Gastroesophageal sphincter (tissue), 4 donors: ENCODE measurements at regions not wholly inside any gene's neighbourhood (a gene's known extent, or its start where the extent isn't known, plus 50 kb on each side); places are given as distances from the start of the nearest gene placed in this dataset.

Experiments used
- ATAC-seq: fragments of 150-250 bp; one replicate; pipeline ENCODE4 v1.9.1; 2016; ENCODE audit warnings: mild to moderate bottlenecking, moderate library complexity
- H3K27ac ChIP-seq, 4 donors: fragments of 200-600 bp; sonication (generic) in 3 of 4; 1 replicate in 3 of 4; 2 replicates in 1 of 4; pipeline ENCODE4 v1.5.1; 2016 to 2019
- H3K27me3 ChIP-seq: fragments of 200-600 bp; sonication (generic); one replicate; pipeline ENCODE4 v1.5.1; 2019
- H3K36me3 ChIP-seq, 2 donors: fragments of 200-600 bp; sonication (generic); one replicate each; pipeline ENCODE4 v1.5.1; 2019; ENCODE audit warnings: control low read depth in 1 of 2
- H3K4me1 ChIP-seq, 3 donors: fragments of 200-600 bp; sonication (generic); 1 replicate in 2 of 3; 2 replicates in 1 of 3; pipeline ENCODE4 v1.5.1; 2016 to 2019; ENCODE audit warnings: control low read depth in 2 of 3
- H3K4me3 ChIP-seq, 2 donors: fragments of 200-600 bp; sonication (generic); one replicate each; pipeline ENCODE4 v1.5.1; 2019; ENCODE audit warnings: mild to moderate bottlenecking in 1 of 2, moderate library complexity in 1 of 2
- H3K9me3 ChIP-seq, 3 donors: fragments of 200-600 bp; sonication (generic); one replicate each; pipeline ENCODE4 v1.5.1; 2017 to 2019; ENCODE audit warnings: control low read depth in 2 of 3
- EP300 ChIP-seq: sonication (generic); formaldehyde crosslinking; IDR thresholded peaks from one replicate; pipeline ENCODE4 v1.6.1; 2017; ENCODE audit warnings: antibody characterized with exemption, mild to moderate bottlenecking
- POLR2A ChIP-seq, 2 donors: fragments of 450-650 bp; IDR thresholded peaks; one replicate each; pipeline ENCODE4 v1.6.1; 2017; ENCODE audit warnings: antibody characterized with exemption in 2 of 2, mild to moderate bottlenecking in 2 of 2, moderate library complexity in 1 of 2
- POLR2AphosphoS5 ChIP-seq: sonication (generic); formaldehyde crosslinking; IDR thresholded peaks from one replicate; pipeline ENCODE4 v1.6.1; 2017; ENCODE audit warnings: antibody characterized with exemption
- WGBS, 2 donors: methylation state at CpG; one replicate each; pipeline ENCODE4 v1.1.5; 2018; ENCODE audit warnings: low coverage in 1 of 2; 5-methylcytosine and 5-hydroxymethylcytosine counted together
- TF ChIP-seq, protein P1 (sequence below), 4 experiments: fragments of 200-600 bp in 2 of 4; fragments of 450-650 bp in 2 of 4; sonication (generic) in 1 of 4; IDR thresholded peaks; one replicate each; pipeline ENCODE4 v1.5.1; 2017 to 2019; ENCODE audit warnings: antibody characterized with exemption in 4 of 4, mild to moderate bottlenecking in 2 of 4, moderate library complexity in 2 of 4

DNA sequence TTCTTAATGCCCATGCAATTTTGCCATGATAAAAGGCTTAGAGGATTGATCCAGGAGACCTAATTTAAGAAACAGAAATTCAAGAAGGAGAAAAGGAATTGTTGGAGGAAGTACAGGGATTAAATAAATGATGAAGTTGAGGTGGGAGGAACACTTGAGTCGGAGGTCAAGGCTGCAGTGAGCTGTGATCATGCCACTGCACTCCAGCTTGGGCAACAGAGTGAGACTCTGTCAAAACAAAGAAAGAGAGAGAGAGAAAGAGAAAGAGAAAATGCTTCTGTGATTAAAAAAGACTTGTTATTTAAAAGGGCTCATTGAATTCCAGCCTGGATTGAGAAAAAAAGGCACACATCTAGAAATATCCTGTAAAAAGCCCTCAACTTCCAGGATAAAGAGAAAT is 123.2 kb downstream of the B3GNT2 start:
- H3K27me3 ChIP-seq = no peaks in the 10 kb centered on the region

DNA sequence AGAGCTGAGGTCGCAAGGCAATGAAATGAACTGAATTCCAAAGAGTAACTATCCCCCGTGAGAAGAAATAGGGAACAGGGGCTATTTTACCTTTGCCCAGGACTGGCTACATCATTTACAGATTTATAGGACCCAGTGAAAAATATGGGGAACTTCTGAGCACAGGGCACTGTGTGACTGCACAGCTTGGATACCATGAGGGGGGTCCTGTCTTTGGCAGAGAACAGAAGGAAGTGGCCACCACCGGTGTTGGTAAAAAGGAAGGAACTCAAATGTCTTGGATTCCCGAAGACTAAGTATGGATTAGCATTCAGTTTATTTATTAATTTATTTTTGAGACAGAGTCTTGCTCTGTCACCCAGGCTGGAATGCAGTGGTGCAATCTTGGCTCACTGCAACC is 119.6 kb downstream of the B3GNT2 start:
- 74 to 81% methylated on average over 4 of the region's 4 CpGs for WGBS, 2 donors
- TF ChIP-seq POLR2A (IDR thresholded peaks at IDR 0.05) (no peak), POLR2AphosphoS5 (no peak), EP300 (no peak)
- TF ChIP-seq, protein P1, sequence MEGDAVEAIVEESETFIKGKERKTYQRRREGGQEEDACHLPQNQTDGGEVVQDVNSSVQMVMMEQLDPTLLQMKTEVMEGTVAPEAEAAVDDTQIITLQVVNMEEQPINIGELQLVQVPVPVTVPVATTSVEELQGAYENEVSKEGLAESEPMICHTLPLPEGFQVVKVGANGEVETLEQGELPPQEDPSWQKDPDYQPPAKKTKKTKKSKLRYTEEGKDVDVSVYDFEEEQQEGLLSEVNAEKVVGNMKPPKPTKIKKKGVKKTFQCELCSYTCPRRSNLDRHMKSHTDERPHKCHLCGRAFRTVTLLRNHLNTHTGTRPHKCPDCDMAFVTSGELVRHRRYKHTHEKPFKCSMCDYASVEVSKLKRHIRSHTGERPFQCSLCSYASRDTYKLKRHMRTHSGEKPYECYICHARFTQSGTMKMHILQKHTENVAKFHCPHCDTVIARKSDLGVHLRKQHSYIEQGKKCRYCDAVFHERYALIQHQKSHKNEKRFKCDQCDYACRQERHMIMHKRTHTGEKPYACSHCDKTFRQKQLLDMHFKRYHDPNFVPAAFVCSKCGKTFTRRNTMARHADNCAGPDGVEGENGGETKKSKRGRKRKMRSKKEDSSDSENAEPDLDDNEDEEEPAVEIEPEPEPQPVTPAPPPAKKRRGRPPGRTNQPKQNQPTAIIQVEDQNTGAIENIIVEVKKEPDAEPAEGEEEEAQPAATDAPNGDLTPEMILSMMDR (IDR thresholded peaks at IDR 0.05) = no peak
- ATAC-seq = no peak
- no peaks in the 10 kb centered on the region for H3K36me3 ChIP-seq
- H3K4me3 ChIP-seq = no peak overlapping the region
- H3K27ac ChIP-seq = no peak overlapping the region
- no peaks in the 10 kb centered on the region for H3K9me3 ChIP-seq
- H3K27me3 ChIP-seq = no peaks in the 10 kb centered on the region
- H3K4me1 ChIP-seq = no peaks in the 10 kb centered on the region

More for the DNA sequence above, 123.2 kb downstream of the B3GNT2 start:
- Histone ChIP-seq H3K27ac (no peak overlapping the region), H3K4me1 (no peaks in the 10 kb centered on the region), H3K36me3 (no peaks in the 10 kb centered on the region), H3K9me3 (no peaks in the 10 kb centered on the region), H3K4me3 (no peak overlapping the region)
- no peak for ATAC-seq
- TF ChIP-seq, protein P1 (IDR thresholded peaks at IDR 0.05) = no peak
- no peak for TF ChIP-seq POLR2A (IDR thresholded peaks at IDR 0.05)
- TF ChIP-seq EP300 = no peak
- no peak for TF ChIP-seq POLR2AphosphoS5
- WGBS, 2 donors = 20% methylated on average over 1 of the region's 1 CpG; no CpG with 5 or more reads in 1 of the 2 donors

DNA sequence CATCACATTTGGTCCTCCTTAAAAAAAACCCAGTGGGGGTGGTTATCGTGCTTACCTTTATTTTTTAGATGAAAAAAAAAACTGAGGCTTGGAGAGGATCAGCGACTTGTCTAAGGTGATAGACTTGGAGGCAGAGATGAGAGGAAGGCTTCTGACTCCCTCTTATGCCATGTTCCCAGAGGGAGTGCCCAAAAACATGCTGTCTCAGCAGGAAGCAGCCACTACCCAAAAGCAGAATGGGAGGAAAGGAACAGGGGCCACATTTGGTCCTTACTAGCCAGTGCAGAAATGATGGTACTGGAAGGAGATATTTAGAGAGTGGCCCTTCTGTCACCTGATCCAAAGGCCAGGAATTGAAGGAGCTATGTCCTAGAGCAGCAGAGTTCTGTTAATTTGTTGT is 118.4 kb downstream of the B3GNT2 start:
- ATAC-seq = no peak
- no peaks in the 10 kb centered on the region for H3K27me3 ChIP-seq
- H3K27ac ChIP-seq = no peak overlapping the region
- H3K4me1 ChIP-seq = peaks cover 0 to 10% (median 0%) of the 10 kb centered on the region in 3 donors
- TF ChIP-seq POLR2AphosphoS5 = no peak
- TF ChIP-seq POLR2A (IDR thresholded peaks at IDR 0.05) = no peak
- TF ChIP-seq, protein P1 (IDR thresholded peaks at IDR 0.05) = no peak
- TF ChIP-seq EP300 = no peak
- H3K36me3 ChIP-seq = no peaks in the 10 kb centered on the region
- 80% methylated on average over 1 of the region's 2 CpGs; no CpG with 5 or more reads in 1 of the 2 donors for WGBS, 2 donors
- no peaks in the 10 kb centered on the region for H3K9me3 ChIP-seq
- H3K4me3 ChIP-seq = no peak overlapping the region

DNA sequence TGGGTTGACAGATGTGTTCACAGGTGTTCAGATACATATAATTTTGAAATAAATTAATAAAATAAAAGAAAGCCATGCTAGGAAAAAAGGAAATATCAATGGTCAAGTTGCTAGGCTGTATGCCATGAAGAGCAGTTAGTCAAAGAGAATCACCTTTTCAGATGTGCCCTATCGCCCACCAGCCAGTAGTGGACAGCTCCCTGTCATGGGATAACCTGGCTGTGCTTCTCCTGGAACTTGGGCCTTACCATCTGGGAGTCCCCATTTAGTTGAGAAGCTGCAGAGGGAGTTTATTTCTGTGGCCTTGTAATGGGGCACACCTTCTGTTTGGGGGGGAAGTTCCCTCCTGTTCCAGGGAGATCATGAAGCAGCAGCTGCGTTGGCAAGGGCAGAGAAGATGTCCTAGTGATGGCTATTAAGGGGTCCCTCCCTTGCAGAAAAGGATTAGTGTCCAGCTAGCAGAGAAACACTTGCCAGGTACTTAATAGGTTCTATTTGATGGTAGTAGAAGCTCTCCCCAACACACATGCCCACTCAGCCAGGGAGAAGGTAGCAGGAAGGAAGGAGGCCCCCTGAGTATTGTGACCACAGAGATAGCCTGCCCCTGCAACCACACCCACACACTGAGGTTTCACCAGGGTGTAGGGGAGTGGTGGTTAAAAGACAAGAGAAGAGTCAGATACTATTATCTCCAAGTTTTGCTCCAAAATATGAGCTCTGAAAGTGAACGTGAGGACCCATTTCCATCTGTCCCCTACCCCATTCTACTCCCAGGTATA is 117.7 kb downstream of the B3GNT2 start:
- TF ChIP-seq, protein P1 (IDR thresholded peaks at IDR 0.05) = no peak
- TF ChIP-seq POLR2AphosphoS5 (no peak), POLR2A (IDR thresholded peaks at IDR 0.05) (no peak), EP300 (no peak)
- H3K27ac ChIP-seq = no peak overlapping the region
- H3K36me3 ChIP-seq = no peaks in the 10 kb centered on the region
- H3K9me3 ChIP-seq = no peaks in the 10 kb centered on the region
- ATAC-seq = no peak
- 89 to 91% methylated on average over 1 to 3 of the region's 3 CpGs for WGBS, 2 donors
- H3K27me3 ChIP-seq = no peaks in the 10 kb centered on the region
- H3K4me3 ChIP-seq = no peak overlapping the region
- H3K4me1 ChIP-seq = peaks cover 0 to 13% (median 0%) of the 10 kb centered on the region in 3 donors

DNA sequence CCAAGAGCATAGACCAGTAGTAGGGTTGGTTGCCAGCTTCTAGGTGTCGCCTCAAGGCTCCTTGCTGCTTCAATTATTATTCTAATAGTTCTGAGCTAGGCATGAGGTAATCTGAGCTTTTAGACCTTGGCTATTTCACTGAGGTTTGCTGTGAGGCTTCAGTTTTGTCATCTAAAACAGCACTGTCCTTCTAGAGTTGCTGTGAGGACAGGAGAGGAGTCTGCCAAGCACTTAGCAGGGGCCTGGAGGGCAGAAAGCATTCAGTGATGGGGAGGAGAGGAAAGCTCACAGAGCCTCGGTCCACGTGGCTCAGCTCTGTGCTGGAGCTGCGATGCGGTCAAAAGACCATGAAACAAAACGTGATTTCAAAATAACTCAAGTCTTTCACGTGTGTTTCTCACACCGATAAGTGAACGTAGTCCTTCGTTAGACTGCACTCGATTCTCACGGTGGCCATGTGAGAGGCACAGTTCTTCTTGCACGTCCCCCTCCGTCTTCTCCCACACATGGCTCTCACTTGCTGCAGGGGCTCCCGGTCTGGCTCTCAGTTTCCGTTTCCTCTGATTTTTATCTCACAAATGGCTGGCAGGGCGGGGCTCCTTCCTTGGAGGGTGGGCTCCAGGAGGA is 113.7 kb downstream of the B3GNT2 start:
- no peak for TF ChIP-seq EP300
- H3K4me1 ChIP-seq = peaks cover 0 to 35% (median 0%) of the 10 kb centered on the region in 3 donors
- no peak overlapping the region for H3K27ac ChIP-seq
- no peaks in the 10 kb centered on the region for H3K36me3 ChIP-seq
- 31 to 68% methylated on average over 9 to 16 of the region's 17 CpGs for WGBS, 2 donors
- no peak for ATAC-seq
- H3K4me3 ChIP-seq = no peak overlapping the region
- no peaks in the 10 kb centered on the region for H3K27me3 ChIP-seq
- H3K9me3 ChIP-seq = no peaks in the 10 kb centered on the region
